GM23338 (cell line): ENCODE measurements at regions not wholly inside any gene's neighbourhood (a gene's known extent, or its start where the extent isn't known, plus 50 kb on each side); places are given as distances from the start of the nearest gene placed in this dataset.
A peak's percentile ranks its signal among the peaks of the same experiment; 100 is the strongest.

Source experiments
- ATAC-seq: fragments of 200-7000 bp; cut with Tn5 transposase; 3 replicates; pipeline ENCODE4 v1.9.1; 2020
- DNase-seq: peaks from one replicate; pipeline ENCODE4 v3.0.0-alpha.2; 2015; ENCODE audit warnings: low spot score
- H2AFZ ChIP-seq: fragments of 200-600 bp; sonication (generic); 2 replicates; pipeline ENCODE4 v1.8.0; 2016; ENCODE audit warnings: antibody characterized with exemption, mild to moderate bottlenecking, moderate library complexity
- H3F3A ChIP-seq: fragments of 200-600 bp; sonication (generic); replicated peaks from 2 replicates; pipeline ENCODE4 v1.8.0; 2017; ENCODE audit warnings: antibody characterized with exemption, mixed run types, low read depth
- H3K27ac ChIP-seq: fragments of 200-600 bp; sonication (generic); 2 replicates; pipeline ENCODE4 v1.6.1; 2016; ENCODE audit warnings: low read depth
- H3K27me3 ChIP-seq: fragments of 200-600 bp; sonication (generic); 2 replicates; pipeline ENCODE4 v1.8.0; 2016; ENCODE audit warnings: mild to moderate bottlenecking, mixed run types, moderate library complexity; ENCODE audit not compliant: insufficient read depth
- H3K36me3 ChIP-seq: fragments of 200-600 bp; sonication (generic); 2 replicates; pipeline ENCODE4 v1.8.0; 2016; ENCODE audit warnings: mild to moderate bottlenecking; ENCODE audit not compliant: insufficient read depth
- H3K4me1 ChIP-seq: fragments of 200-600 bp; sonication (generic); 2 replicates; pipeline ENCODE4 v1.8.0; 2016; ENCODE audit warnings: mild to moderate bottlenecking, moderate library complexity; ENCODE audit not compliant: insufficient read depth
- H3K4me2 ChIP-seq: fragments of 200-600 bp; sonication (generic); 2 replicates; pipeline ENCODE4 v1.7.1; 2017; ENCODE audit warnings: mixed run types
- H3K4me3 ChIP-seq: fragments of 200-600 bp; sonication (generic); 2 replicates; pipeline ENCODE4 v1.6.1; 2016; ENCODE audit warnings: mixed run types
- H3K79me2 ChIP-seq: fragments of 200-600 bp; sonication (generic); replicated peaks from 2 replicates; pipeline ENCODE4 v1.8.0; 2017; ENCODE audit warnings: mild to moderate bottlenecking; ENCODE audit not compliant: insufficient read depth
- H3K9me2 ChIP-seq: fragments of 200-600 bp; sonication (generic); 2 replicates; pipeline ENCODE4 v1.8.0; 2017; ENCODE audit not compliant: insufficient read depth
- H4K20me1 ChIP-seq: fragments of 200-600 bp; sonication (generic); replicated peaks from 2 replicates; pipeline ENCODE4 v1.8.0; 2017; ENCODE audit warnings: mild to moderate bottlenecking; ENCODE audit not compliant: insufficient read depth
- H3K27ac Mint-ChIP-seq: 2 replicates; pipeline ENCODE4 v1.8.0; 2020; ENCODE audit warnings: inconsistent platforms, mild to moderate bottlenecking, moderate library complexity, mixed read lengths
- H3K27me3 Mint-ChIP-seq: 3 replicates; pipeline ENCODE4 v1.8.0; 2022; ENCODE audit warnings: low read depth, mild to moderate bottlenecking, moderate library complexity, mixed read lengths, inconsistent platforms; ENCODE audit not compliant: insufficient read depth, poor library complexity
- H3K36me3 Mint-ChIP-seq: 3 replicates; pipeline ENCODE4 v1.8.0; 2021; ENCODE audit warnings: low read depth, mild to moderate bottlenecking, inconsistent platforms, moderate library complexity, mixed read lengths
- H3K4me1 Mint-ChIP-seq: 3 replicates; pipeline ENCODE4 v1.8.0; 2020; ENCODE audit warnings: mild to moderate bottlenecking, inconsistent platforms, mixed read lengths
- H3K4me3 Mint-ChIP-seq: 3 replicates; pipeline ENCODE4 v1.8.0; 2021; ENCODE audit warnings: moderate library complexity, mild to moderate bottlenecking, inconsistent platforms, mixed read lengths
- H3K9me3 Mint-ChIP-seq: 3 replicates; pipeline ENCODE4 v1.8.0; 2020; ENCODE audit warnings: moderate library complexity, mild to moderate bottlenecking, inconsistent platforms, mixed read lengths
- CREB1 ChIP-seq: fragments of 250-450 bp; sonication (Bioruptor Pico); IDR thresholded peaks from 2 replicates; pipeline ENCODE4 v1.5.0; 2020; ENCODE audit warnings: low read depth, mild to moderate bottlenecking, moderate library complexity
- EZH2 ChIP-seq: fragments of 200-600 bp; sonication (generic); IDR thresholded peaks from one replicate; pipeline ENCODE4 v1.8.0; 2017; ENCODE audit warnings: antibody characterized with exemption, mild to moderate bottlenecking, low read depth; ENCODE audit not compliant: unreplicated experiment
- EZH2phosphoT487 ChIP-seq: fragments of 200-600 bp; sonication (generic); IDR thresholded peaks from one replicate; pipeline ENCODE4 v1.8.1; 2018; ENCODE audit warnings: antibody characterized with exemption; ENCODE audit not compliant: unreplicated experiment
- NANOG ChIP-seq: IDR thresholded peaks from 2 replicates; pipeline ENCODE4 v1.6.1; 2016; ENCODE audit warnings: antibody characterized with exemption, borderline replicate concordance
- POLR2AphosphoS5 ChIP-seq: IDR thresholded peaks from 2 replicates; pipeline ENCODE4 v1.6.1; 2016; ENCODE audit warnings: antibody characterized with exemption, low read depth
- STAT1 ChIP-seq: IDR thresholded peaks from one replicate; pipeline ENCODE4 v1.6.1; 2016; ENCODE audit warnings: antibody characterized with exemption; ENCODE audit not compliant: unreplicated experiment
- ZNF331 ChIP-seq: fragments of 250-450 bp; sonication (Bioruptor Pico); IDR thresholded peaks from 2 replicates; pipeline ENCODE4 v1.5.0; 2020; ENCODE audit warnings: low read depth, mild to moderate bottlenecking, moderate library complexity
- TF ChIP-seq, protein P1 (sequence below): IDR thresholded peaks from one replicate; pipeline ENCODE4 v1.6.1; 2018; ENCODE audit warnings: antibody characterized with exemption; ENCODE audit not compliant: unreplicated experiment
- TF ChIP-seq, protein P2 (sequence below): IDR thresholded peaks from 2 replicates; pipeline ENCODE4 v1.6.1; 2016; ENCODE audit warnings: antibody characterized with exemption

DNA sequence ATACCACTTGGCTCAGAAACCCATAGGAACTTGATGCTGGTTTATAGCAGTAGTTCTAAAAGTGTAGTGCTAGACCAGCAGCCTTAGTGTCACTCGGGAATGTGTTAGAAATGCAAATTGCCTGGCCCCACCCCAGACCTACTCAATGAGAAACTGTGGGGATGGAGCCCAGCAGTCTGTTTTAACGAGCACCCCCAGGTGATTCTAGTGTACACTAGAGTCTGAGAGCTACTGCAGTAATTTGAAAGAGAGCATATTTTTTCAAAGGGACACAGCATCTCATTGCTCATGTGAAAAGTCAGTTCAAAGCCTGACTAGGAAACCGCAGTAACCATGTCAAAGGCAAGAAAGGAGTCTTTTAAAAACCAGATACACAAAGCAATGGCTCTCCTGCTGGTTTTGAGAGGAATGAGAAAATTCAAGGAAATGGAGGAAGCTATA is 313.4 kb downstream of the SQOR start:
- peak overlapping the region; percentile 14; the same call in 1 of the 2 replicates for H3K4me3 ChIP-seq
- peak overlapping the region; percentile 60 for H3K4me2 ChIP-seq

GRCh38 chr15:45958924-45959323 is 324.1 kb downstream of the SQOR start:
- no peaks in the 10 kb centered on the region for H3K27me3 Mint-ChIP-seq
- Histone ChIP-seq H3K4me1 (no peaks in the 10 kb centered on the region), H3F3A (no peaks in the 10 kb centered on the region), H3K9me2 (no peaks in the 10 kb centered on the region), H3K27me3 (no peaks in the 10 kb centered on the region), H3K4me3 (no peak overlapping the region), H4K20me1 (no peaks in the 10 kb centered on the region), H3K27ac (no peak overlapping the region), H3K4me2 (no peak overlapping the region), H2AFZ (no peak overlapping the region), H3K36me3 (no peaks in the 10 kb centered on the region), H3K79me2 (no peaks in the 10 kb centered on the region)
- H3K4me3 Mint-ChIP-seq = no peak overlapping the region
- H3K9me3 Mint-ChIP-seq = peaks cover 90% of the 10 kb centered on the region
- no peak overlapping the region for H3K27ac Mint-ChIP-seq
- ATAC-seq = no peak
- H3K4me1 Mint-ChIP-seq = no peaks in the 10 kb centered on the region
- peaks cover 10% of the 10 kb centered on the region; the same call in 2 of the 3 replicates for H3K36me3 Mint-ChIP-seq
- no peak for DNase-seq
- TF ChIP-seq, protein P1, sequence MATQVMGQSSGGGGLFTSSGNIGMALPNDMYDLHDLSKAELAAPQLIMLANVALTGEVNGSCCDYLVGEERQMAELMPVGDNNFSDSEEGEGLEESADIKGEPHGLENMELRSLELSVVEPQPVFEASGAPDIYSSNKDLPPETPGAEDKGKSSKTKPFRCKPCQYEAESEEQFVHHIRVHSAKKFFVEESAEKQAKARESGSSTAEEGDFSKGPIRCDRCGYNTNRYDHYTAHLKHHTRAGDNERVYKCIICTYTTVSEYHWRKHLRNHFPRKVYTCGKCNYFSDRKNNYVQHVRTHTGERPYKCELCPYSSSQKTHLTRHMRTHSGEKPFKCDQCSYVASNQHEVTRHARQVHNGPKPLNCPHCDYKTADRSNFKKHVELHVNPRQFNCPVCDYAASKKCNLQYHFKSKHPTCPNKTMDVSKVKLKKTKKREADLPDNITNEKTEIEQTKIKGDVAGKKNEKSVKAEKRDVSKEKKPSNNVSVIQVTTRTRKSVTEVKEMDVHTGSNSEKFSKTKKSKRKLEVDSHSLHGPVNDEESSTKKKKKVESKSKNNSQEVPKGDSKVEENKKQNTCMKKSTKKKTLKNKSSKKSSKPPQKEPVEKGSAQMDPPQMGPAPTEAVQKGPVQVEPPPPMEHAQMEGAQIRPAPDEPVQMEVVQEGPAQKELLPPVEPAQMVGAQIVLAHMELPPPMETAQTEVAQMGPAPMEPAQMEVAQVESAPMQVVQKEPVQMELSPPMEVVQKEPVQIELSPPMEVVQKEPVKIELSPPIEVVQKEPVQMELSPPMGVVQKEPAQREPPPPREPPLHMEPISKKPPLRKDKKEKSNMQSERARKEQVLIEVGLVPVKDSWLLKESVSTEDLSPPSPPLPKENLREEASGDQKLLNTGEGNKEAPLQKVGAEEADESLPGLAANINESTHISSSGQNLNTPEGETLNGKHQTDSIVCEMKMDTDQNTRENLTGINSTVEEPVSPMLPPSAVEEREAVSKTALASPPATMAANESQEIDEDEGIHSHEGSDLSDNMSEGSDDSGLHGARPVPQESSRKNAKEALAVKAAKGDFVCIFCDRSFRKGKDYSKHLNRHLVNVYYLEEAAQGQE = no peak
- TF ChIP-seq STAT1 (no peak), ZNF331 (CRISPR knock-in tag) (no peak), POLR2AphosphoS5 (no peak), EZH2 (no peak)

More for the DNA sequence above, 313.4 kb downstream of the SQOR start:
- Mint-ChIP-seq H3K36me3 (peaks cover 12% of the 10 kb centered on the region), H3K27me3 (peaks cover 4% of the 10 kb centered on the region), H3K4me3 (0 out of 3 replicates have a peak overlapping the region, but pooled peaks have one; percentile 2), H3K9me3 (peaks cover 72% of the 10 kb centered on the region), H3K27ac (no peak overlapping the region; the same call in 1 of the 2 replicates), H3K4me1 (peaks cover 24% of the 10 kb centered on the region)
- DNase-seq (peak; percentile 53), ATAC-seq (peak; percentile 63)
- H4K20me1 ChIP-seq = no peaks in the 10 kb centered on the region
- H3K27me3 ChIP-seq = no peaks in the 10 kb centered on the region
- H3K4me1 ChIP-seq = peaks cover 49% of the 10 kb centered on the region
- TF ChIP-seq STAT1 (no peak), NANOG (peak; percentile 78; the same call in 1 of the 2 replicates)
- H3K79me2 ChIP-seq = no peaks in the 10 kb centered on the region
- peak overlapping the region; percentile 46; the same call in 1 of the 2 replicates for H3K27ac ChIP-seq
- no peaks in the 10 kb centered on the region for H3K9me2 ChIP-seq
- no peak overlapping the region for H2AFZ ChIP-seq
- H3K36me3 ChIP-seq = no peaks in the 10 kb centered on the region
- H3F3A ChIP-seq = no peaks in the 10 kb centered on the region

GRCh38 chr15:45962733-45963132 is 327.9 kb downstream of the SQOR start:
- H3K36me3 ChIP-seq = no peaks in the 10 kb centered on the region
- H3F3A ChIP-seq = no peaks in the 10 kb centered on the region
- no peaks in the 10 kb centered on the region for H3K9me2 ChIP-seq
- no peaks in the 10 kb centered on the region for H3K79me2 ChIP-seq
- H4K20me1 ChIP-seq = no peaks in the 10 kb centered on the region
- no peaks in the 10 kb centered on the region for H3K4me1 Mint-ChIP-seq
- no peak overlapping the region for H2AFZ ChIP-seq
- H3K4me3 ChIP-seq = no peak overlapping the region
- no peak overlapping the region for H3K4me2 ChIP-seq
- H3K27me3 ChIP-seq = no peaks in the 10 kb centered on the region
- H3K9me3 Mint-ChIP-seq = peaks cover 89% of the 10 kb centered on the region
- no peaks in the 10 kb centered on the region for H3K27me3 Mint-ChIP-seq
- H3K4me3 Mint-ChIP-seq = no peak overlapping the region
- DNase-seq = no peak
- no peak for ATAC-seq
- H3K4me1 ChIP-seq = no peaks in the 10 kb centered on the region
- H3K27ac Mint-ChIP-seq = no peak overlapping the region
- H3K36me3 Mint-ChIP-seq = peaks cover 3% of the 10 kb centered on the region; the same call in 2 of the 3 replicates
- H3K27ac ChIP-seq = no peak overlapping the region
- TF ChIP-seq, protein P2, sequence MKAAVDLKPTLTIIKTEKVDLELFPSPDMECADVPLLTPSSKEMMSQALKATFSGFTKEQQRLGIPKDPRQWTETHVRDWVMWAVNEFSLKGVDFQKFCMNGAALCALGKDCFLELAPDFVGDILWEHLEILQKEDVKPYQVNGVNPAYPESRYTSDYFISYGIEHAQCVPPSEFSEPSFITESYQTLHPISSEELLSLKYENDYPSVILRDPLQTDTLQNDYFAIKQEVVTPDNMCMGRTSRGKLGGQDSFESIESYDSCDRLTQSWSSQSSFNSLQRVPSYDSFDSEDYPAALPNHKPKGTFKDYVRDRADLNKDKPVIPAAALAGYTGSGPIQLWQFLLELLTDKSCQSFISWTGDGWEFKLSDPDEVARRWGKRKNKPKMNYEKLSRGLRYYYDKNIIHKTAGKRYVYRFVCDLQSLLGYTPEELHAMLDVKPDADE = no peak
- TF ChIP-seq EZH2phosphoT487 (no peak), CREB1 (CRISPR knock-in tag) (no peak), STAT1 (no peak), POLR2AphosphoS5 (no peak), ZNF331 (CRISPR knock-in tag) (no peak)
